ENCODE measurements at regions not wholly inside any gene's neighbourhood (a gene's known extent, or its start where the extent isn't known, plus 50 kb on each side); places are given as distances from the start of the nearest gene placed in this dataset.

DNA sequence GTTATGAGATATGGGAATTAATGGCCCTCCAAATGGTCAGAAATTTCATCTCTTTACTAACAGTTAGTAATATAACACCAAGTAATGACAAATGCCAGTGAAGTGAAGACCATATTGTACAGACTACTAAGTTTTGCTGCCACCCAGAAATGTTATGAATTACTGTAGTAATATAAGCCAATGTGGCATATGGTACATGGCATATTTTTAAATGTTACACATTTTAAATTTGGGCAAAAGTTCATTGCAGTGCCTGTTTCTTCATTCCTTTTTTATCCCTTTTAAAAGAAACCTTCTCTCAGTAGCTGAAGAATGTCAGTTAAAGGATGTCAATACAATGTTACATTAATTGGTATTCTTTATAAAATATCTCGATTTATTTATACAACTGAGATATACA is 626.5 kb upstream of the SLC8A1 start:
- Histone ChIP-seq H3K4me1 (ENCODE audit: insufficient read depth, low read length) (no peaks in the 10 kb centered on the region), H3K36me3 (ENCODE audit: insufficient read depth, low read length) (no peaks in the 10 kb centered on the region), H3K9ac (ENCODE audit: low read depth, low read length) (no peak overlapping the region), H3K9me3 (ENCODE audit: control insufficient read depth, insufficient read depth, low read length) (no peaks in the 10 kb centered on the region)

DNA sequence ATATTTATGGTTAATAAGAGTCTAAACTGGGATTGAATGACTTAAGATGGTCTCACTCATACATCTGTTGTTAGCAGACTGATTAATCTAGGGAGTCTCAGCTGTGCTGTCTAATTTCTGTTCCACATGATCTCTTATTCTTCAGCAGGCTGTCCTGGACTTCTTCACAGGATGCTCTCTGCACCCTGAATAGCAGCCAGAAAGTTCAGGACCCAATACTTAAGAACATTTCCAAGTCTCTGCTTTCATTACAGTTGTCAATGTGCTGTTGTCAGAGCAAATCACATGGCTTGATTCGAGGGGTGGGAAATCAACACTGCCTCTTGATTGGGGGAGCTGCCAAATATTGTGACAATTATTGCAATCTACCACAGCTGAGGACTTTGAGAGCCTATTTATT is 627.1 kb upstream of the SLC8A1 start:
- H3K4me1 ChIP-seq (ENCODE audit: insufficient read depth, low read length) = no peaks in the 10 kb centered on the region
- H3K36me3 ChIP-seq (ENCODE audit: insufficient read depth, low read length) = no peaks in the 10 kb centered on the region
- no peaks in the 10 kb centered on the region for H3K9me3 ChIP-seq (ENCODE audit: control insufficient read depth, insufficient read depth, low read length)
- no peak overlapping the region for H3K9ac ChIP-seq (ENCODE audit: low read depth, low read length)

DNA sequence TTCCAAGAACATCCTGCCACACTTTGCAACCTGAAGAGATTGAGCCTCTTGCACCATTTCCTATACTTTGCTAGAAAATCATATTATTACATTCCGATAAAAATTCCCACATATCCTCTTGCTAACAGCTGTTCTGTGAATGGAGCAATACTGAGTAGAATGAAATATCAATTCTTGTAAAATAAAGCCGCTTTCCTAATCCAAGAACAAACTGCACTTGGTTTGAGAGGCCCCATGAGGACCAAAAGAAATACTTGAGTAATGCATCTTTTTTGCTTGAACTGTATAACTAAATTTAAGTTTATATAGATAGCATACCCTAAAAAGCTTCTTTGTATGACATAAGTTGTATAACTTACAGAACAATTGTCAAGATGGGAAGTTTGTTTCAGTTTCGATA is 632.4 kb upstream of the SLC8A1 start:
- H3K36me3 ChIP-seq (ENCODE audit: insufficient read depth, low read length) = no peaks in the 10 kb centered on the region
- no peaks in the 10 kb centered on the region for H3K4me1 ChIP-seq (ENCODE audit: insufficient read depth, low read length)
- H3K9me3 ChIP-seq (ENCODE audit: control insufficient read depth, insufficient read depth, low read length) = no peaks in the 10 kb centered on the region
- H3K9ac ChIP-seq (ENCODE audit: low read depth, low read length) = no peak overlapping the region

DNA sequence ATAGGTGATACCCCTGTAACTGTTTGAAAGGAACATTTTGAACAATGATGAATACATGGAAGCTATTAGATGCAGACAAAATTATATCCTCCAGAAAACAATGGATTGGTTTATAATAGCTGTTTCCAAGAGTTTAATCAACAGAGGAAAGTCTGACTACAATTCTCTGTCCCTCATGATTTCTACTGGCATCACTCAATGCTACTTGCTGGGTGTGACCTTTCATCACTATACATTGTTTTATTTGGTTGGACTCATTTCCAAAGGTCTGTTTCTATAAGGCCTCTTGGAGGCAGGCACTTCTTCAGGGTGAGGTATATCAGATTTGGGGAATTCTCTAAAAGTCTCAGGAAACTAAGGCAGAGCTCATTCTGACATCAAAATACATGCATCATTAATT is 636.1 kb upstream of the SLC8A1 start:
- Histone ChIP-seq H3K36me3 (ENCODE audit: insufficient read depth, low read length) (no peaks in the 10 kb centered on the region), H3K4me1 (ENCODE audit: insufficient read depth, low read length) (no peaks in the 10 kb centered on the region), H3K9me3 (ENCODE audit: control insufficient read depth, insufficient read depth, low read length) (no peaks in the 10 kb centered on the region), H3K9ac (ENCODE audit: low read depth, low read length) (no peak overlapping the region)

DNA sequence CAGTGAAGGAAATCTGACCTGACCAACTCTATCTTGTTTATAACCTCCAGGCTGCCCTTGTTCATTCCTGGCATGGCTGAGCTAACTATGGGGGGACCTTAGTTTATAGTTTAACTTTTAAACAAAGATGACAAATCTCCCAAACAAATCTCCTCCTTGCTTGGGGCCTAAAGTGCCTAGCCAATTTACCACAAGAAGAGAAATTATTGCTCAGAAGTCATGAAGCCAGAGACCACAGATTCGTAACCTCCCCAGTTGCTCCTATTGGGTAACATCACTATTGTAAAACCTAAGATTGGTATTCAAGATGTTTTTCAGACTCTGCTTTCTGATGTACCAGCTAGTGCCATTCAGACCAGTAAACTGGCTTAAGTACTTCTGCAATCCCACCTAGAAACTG is 649.4 kb upstream of the SLC8A1 start:
- H3K4me1 ChIP-seq (ENCODE audit: insufficient read depth, low read length) = no peaks in the 10 kb centered on the region
- no peak overlapping the region for H3K9ac ChIP-seq (ENCODE audit: low read depth, low read length)
- H3K36me3 ChIP-seq (ENCODE audit: insufficient read depth, low read length) = no peaks in the 10 kb centered on the region
- H3K9me3 ChIP-seq (ENCODE audit: control insufficient read depth, insufficient read depth, low read length) = no peaks in the 10 kb centered on the region

DNA sequence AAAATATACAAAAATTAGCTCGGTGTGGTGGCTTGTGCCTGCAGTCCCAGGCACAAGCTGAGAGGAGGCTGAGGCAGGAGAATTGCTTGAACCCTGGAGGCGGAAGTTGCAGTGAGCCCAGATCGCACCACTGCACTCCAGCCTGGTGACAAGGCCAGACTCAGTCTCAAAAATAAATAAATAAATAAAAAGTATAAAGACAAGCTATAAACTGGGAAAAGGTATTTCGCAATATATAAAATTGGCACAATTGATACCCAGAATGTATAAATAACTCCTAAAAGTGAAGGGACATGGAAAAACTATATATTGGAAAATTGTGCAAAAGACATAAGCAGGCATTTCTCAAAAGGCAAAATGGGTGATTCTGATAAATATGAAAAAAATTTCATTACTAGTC is 657.9 kb upstream of the SLC8A1 start:
- Histone ChIP-seq H3K9me3 (ENCODE audit: control insufficient read depth, insufficient read depth, low read length) (no peaks in the 10 kb centered on the region), H3K36me3 (ENCODE audit: insufficient read depth, low read length) (no peaks in the 10 kb centered on the region), H3K9ac (ENCODE audit: low read depth, low read length) (no peak overlapping the region)

DNA sequence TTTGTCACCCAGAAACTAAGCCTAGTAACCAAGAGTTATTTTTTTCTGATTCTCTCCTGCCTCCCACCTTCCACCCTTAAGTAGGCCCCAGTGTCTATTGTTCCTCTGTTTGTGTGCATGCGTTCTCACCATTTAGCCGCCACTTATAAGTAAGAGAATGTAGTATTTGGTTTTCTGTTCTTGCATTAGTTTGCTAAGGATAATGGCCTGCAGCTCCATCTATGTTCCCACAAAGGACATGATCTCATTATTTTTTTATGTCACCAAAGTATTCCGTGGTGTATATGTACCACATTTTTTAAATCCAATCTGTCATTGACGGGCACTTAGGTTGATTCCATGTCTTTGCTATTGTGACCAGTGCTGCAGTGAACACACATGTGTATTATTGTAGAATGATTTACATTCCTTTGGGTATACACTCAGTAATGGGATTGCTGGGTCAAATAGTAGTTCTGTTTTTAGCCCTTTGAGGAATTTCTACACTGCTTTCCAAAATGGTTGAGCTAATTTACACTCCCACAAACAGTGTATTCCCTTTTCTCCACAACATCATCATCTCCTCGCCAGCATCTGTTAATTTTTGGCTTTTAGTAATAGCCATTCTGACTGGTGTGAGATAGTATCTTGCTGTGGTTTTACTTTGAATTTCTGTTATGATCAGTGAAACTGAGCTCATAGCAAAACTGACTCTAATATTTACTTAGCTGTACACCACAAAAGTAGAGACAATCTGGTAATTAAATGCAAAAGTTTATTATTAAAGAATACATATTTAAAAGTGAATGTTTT is 660.1 kb upstream of the SLC8A1 start:
- Histone ChIP-seq H3K36me3 (ENCODE audit: insufficient read depth, low read length) (no peaks in the 10 kb centered on the region), H3K9ac (ENCODE audit: low read depth, low read length) (no peak overlapping the region), H3K4me1 (ENCODE audit: insufficient read depth, low read length) (no peaks in the 10 kb centered on the region), H3K9me3 (ENCODE audit: control insufficient read depth, insufficient read depth, low read length) (no peaks in the 10 kb centered on the region)

More for the DNA sequence above, 657.9 kb upstream of the SLC8A1 start:
- H3K4me1 ChIP-seq (ENCODE audit: insufficient read depth, low read length) = no peaks in the 10 kb centered on the region

DNA sequence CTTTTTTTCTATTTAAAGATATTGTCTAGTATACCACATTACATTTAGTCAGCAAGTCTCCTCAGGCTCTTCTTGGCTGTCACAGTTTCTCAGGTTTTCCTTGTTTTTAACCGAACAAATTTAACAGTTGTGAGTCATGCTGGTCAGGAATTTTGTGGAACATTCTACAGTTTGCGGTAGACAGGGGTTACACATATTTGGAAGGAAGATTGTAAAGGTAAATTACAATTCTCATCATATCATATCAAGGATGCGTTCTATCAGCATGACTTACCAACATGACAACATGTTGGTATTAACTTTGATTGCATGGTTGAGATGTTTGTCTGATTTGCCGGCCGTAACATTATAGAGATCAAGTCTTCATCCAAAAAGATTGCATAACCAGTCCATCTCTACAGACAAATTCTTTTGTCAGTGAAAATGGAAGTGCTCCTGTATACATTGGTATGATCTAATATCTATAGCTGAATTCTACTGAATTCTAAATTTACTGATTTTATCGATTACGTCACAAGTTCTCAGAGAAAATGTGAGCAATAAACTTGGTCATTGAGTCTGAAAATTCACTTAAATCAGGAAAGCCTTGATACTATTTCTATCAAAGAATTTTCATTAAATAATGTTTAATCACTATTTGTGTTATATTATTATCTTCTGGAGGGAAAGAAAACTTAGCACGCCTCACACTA is 664.4 kb upstream of the SLC8A1 start:
- Histone ChIP-seq H3K4me1 (ENCODE audit: insufficient read depth, low read length) (no peaks in the 10 kb centered on the region; the same call in 1 of the 2 replicates), H3K36me3 (ENCODE audit: insufficient read depth, low read length) (no peaks in the 10 kb centered on the region), H3K9ac (ENCODE audit: low read depth, low read length) (no peak overlapping the region), H3K9me3 (ENCODE audit: control insufficient read depth, insufficient read depth, low read length) (no peaks in the 10 kb centered on the region)

DNA sequence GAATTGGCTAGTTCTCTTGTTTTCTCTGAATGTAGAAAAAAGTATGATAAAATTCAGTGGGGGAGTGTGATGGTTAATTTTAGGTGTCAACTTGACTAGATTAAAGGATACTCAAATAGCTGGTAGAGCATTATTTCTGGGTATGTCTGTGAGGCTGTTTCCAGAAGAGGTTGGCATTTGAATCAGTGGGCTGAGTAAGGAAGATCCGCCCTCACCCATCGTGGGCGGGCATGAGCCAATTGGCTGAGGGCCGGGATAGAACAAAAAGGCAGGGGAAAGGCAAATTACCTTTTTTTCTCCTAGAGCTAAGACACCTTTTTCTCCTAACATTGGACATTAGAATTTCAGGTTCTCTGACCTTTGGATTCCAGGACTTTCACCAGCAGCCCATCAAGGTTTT is 667.6 kb upstream of the SLC8A1 start:
- Histone ChIP-seq H3K36me3 (ENCODE audit: insufficient read depth, low read length) (no peaks in the 10 kb centered on the region), H3K9ac (ENCODE audit: low read depth, low read length) (no peak overlapping the region), H3K9me3 (ENCODE audit: control insufficient read depth, insufficient read depth, low read length) (no peaks in the 10 kb centered on the region), H3K4me1 (ENCODE audit: insufficient read depth, low read length) (no peaks in the 10 kb centered on the region; the same call in 1 of the 2 replicates)

DNA sequence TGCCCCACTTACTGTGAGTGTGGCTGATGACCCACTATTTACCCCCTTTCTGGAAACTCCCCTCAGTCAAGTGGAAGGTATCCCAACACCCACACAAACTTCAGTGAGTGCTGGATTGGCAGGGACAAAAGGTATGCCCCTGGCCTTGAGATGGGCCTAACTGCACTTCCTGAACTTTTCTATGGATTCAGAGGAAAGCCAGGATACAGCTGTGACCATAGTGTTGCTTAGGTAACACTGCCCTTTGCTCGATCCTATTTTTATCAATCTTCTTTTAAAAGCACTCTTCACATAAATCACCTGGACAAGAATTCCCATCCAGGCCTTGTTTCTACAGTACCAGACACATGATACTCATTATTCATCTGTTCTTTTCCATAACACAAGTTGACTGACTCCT is 671.5 kb upstream of the SLC8A1 start:
- Histone ChIP-seq H3K9ac (ENCODE audit: low read depth, low read length) (no peak overlapping the region), H3K36me3 (ENCODE audit: insufficient read depth, low read length) (no peaks in the 10 kb centered on the region), H3K9me3 (ENCODE audit: control insufficient read depth, insufficient read depth, low read length) (peaks cover 3% of the 10 kb centered on the region), H3K4me1 (ENCODE audit: insufficient read depth, low read length) (no peaks in the 10 kb centered on the region; the same call in 1 of the 2 replicates)

DNA sequence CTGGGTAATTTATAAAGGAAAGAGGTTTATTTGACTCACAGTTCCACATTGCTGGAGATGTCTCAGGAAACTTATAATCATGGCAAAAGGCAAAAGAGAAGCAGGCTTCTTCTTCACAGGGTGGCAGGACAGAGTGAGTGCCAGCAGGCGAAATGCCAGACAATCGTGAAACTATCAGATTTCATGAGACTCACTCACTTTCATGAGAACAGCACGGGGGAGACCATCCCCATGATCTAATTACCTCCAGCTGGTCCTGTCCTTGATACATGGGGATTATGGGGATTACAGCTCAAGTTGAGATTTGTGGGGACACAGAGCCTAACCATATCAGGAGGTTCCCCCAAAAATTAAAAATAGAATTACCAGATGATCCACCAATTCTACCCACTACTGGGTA is 675.5 kb upstream of the SLC8A1 start:
- Histone ChIP-seq H3K9ac (ENCODE audit: low read depth, low read length) (no peak overlapping the region), H3K4me1 (ENCODE audit: insufficient read depth, low read length) (no peaks in the 10 kb centered on the region), H3K9me3 (ENCODE audit: control insufficient read depth, insufficient read depth, low read length) (peaks cover 3% of the 10 kb centered on the region), H3K36me3 (ENCODE audit: insufficient read depth, low read length) (no peaks in the 10 kb centered on the region)

DNA sequence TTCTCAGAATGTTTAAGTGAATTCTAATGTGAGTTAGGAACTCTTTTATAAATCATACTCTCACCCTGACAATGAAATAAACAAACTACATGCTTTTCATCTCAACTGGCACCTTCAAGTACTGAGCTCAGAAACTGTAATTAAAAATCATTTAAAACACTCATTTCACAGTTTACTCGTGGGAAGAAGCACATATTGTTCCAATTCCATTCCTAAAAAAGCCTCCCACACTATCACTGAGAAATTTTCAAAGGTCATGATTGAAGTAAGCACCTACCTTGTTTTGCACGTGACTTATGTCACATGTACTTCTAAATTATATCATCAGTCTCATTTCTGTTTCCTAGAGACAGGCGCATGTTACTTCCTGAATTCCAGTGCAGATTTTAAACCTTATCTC is 678.1 kb upstream of the SLC8A1 start:
- no peaks in the 10 kb centered on the region for H3K4me1 ChIP-seq (ENCODE audit: insufficient read depth, low read length)
- no peaks in the 10 kb centered on the region for H3K36me3 ChIP-seq (ENCODE audit: insufficient read depth, low read length)
- peaks cover 3% of the 10 kb centered on the region for H3K9me3 ChIP-seq (ENCODE audit: control insufficient read depth, insufficient read depth, low read length)
- H3K9ac ChIP-seq (ENCODE audit: low read depth, low read length) = no peak overlapping the region

DNA sequence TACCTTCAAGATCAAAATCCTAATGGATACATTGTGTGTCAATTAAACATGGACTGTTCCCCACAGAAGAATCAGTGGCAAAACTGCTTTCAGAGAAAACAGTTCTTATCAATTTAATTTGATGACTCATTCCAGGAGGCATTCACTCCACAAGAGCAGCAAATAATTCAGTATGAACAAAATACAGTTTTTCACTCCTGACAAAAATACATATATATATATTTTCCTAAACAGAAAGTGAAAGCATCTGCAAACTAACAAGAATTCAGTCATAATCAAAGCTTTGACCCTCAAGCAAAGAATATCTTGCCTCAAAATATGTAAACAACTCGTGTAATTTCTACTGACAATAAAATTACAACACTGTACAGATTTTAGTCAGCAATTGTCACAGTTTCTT is 685.1 kb upstream of the SLC8A1 start:
- no peaks in the 10 kb centered on the region for H3K36me3 ChIP-seq (ENCODE audit: insufficient read depth, low read length)
- no peak overlapping the region for H3K9ac ChIP-seq (ENCODE audit: low read depth, low read length)
- no peaks in the 10 kb centered on the region for H3K9me3 ChIP-seq (ENCODE audit: control insufficient read depth, insufficient read depth, low read length)
- no peaks in the 10 kb centered on the region for H3K4me1 ChIP-seq (ENCODE audit: insufficient read depth, low read length)

DNA sequence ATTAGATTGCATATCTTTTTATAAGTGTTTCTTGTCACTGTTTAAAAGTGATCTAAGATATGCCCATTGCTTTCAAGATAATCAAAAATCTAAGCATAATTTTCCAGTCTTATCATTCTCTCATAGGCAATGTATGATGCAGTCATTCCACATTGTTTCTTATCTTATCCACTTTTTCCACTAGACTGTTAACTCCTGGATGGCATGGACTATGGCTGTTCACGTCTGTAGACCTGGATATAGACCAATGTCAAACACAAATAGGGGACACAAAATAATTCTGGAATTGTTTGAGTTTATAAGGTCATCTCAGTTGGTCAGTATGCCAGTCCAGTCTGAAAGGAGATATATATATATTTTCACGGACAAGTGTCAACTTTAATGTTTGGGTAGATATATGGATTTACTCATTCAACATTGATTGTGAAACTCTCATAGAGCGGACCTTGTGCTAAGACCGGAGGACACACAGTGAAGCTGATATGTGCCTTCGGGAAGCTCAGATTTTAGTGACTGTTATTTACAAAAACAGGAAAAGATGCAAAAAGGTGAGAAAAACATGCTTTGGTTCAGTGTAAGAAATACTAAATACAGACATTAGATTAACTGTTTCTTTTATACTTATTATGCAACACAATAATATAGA is 689.4 kb upstream of the SLC8A1 start:
- Histone ChIP-seq H3K9ac (ENCODE audit: low read depth, low read length) (no peak overlapping the region), H3K9me3 (ENCODE audit: control insufficient read depth, insufficient read depth, low read length) (no peaks in the 10 kb centered on the region), H3K36me3 (ENCODE audit: insufficient read depth, low read length) (no peaks in the 10 kb centered on the region), H3K4me1 (ENCODE audit: insufficient read depth, low read length) (no peaks in the 10 kb centered on the region)

DNA sequence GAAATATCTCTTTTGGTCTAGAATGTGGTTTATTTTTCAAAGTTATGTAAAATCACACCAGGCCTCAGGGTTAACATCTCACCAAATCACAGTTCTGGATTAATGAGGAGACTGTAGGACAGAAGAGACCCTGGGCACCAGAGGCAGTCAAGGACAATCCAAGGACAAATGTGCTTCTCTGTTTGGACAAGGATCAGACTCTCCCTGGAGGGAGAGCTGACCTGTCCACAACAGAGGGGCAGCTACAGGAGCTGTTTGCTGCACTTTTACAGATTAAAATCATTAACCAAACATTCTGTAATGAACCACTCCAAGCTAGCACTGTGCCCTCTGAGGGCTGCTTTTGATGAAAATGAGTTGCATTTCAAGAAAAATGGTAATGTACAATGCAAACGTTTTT is 690.6 kb upstream of the SLC8A1 start:
- Histone ChIP-seq H3K9ac (ENCODE audit: low read depth, low read length) (no peak overlapping the region), H3K9me3 (ENCODE audit: control insufficient read depth, insufficient read depth, low read length) (no peaks in the 10 kb centered on the region), H3K36me3 (ENCODE audit: insufficient read depth, low read length) (no peaks in the 10 kb centered on the region), H3K4me1 (ENCODE audit: insufficient read depth, low read length) (no peaks in the 10 kb centered on the region)

Measured in ES-I3 (cell line).